Osteoblast (primary cell): ENCODE measurements at regions not wholly inside any gene's neighbourhood (a gene's known extent, or its start where the extent isn't known, plus 50 kb on each side); places are given as distances from the start of the nearest gene placed in this dataset.

Experiments used
- DNase-seq: peaks from one replicate; pipeline ENCODE4 v3.0.0; 2011; ENCODE audit warnings: low spot score, mixed read lengths; ENCODE audit not compliant: insufficient read length; ENCODE audit errors: missing footprints
- H2AFZ ChIP-seq: 2 replicates; pipeline ENCODE4 v1.6.0; 2011; ENCODE audit warnings: mild to moderate bottlenecking, low read length
- H3K27ac ChIP-seq: 2 replicates; pipeline ENCODE4 v1.5.1; 2011; ENCODE audit warnings: mild to moderate bottlenecking, low read depth, low read length, moderate library complexity
- H3K27me3 ChIP-seq: 2 replicates; pipeline ENCODE4 v1.6.0; 2012; ENCODE audit warnings: mild to moderate bottlenecking, control low read depth, inconsistent platforms, low read length, moderate library complexity; ENCODE audit not compliant: insufficient read depth
- H3K36me3 ChIP-seq: 2 replicates; pipeline ENCODE4 v1.5.1; 2011; ENCODE audit warnings: mild to moderate bottlenecking, low read length, control low read depth, moderate library complexity; ENCODE audit not compliant: insufficient read depth
- H3K4me1 ChIP-seq: 2 replicates; pipeline ENCODE4 v1.5.1; 2011; ENCODE audit warnings: mild to moderate bottlenecking, low read length, control low read depth, moderate library complexity; ENCODE audit not compliant: insufficient read depth
- H3K4me2 ChIP-seq: 2 replicates; pipeline ENCODE4 v1.6.0; 2011; ENCODE audit warnings: mild to moderate bottlenecking, low read length; ENCODE audit not compliant: insufficient read depth
- H3K4me3 ChIP-seq: fragments of 200-600 bp; sonication (generic); 3 replicates; pipeline ENCODE4 v1.5.1; 2012; ENCODE audit warnings: mild to moderate bottlenecking, low read length, inconsistent platforms; ENCODE audit not compliant: insufficient read depth
- H3K79me2 ChIP-seq: 2 replicates; pipeline ENCODE4 v1.6.0; 2012; ENCODE audit warnings: mild to moderate bottlenecking, low read length, control low read depth, inconsistent platforms; ENCODE audit not compliant: insufficient read depth
- H3K9me3 ChIP-seq: 2 replicates; pipeline ENCODE4 v1.5.1; 2011; ENCODE audit warnings: low read depth, low read length, control low read depth
- H4K20me1 ChIP-seq: 2 replicates; pipeline ENCODE4 v1.6.0; 2012; ENCODE audit warnings: mild to moderate bottlenecking, low read length, control low read depth; ENCODE audit not compliant: insufficient read depth
- CTCF ChIP-seq: IDR thresholded peaks from 2 replicates; pipeline ENCODE4 v1.5.1; 2011; ENCODE audit warnings: mild to moderate bottlenecking, low read depth, low read length, moderate library complexity; ENCODE audit errors: extremely low read depth

GRCh38 chr6:9208966-9209365 lies 773.6 kb upstream of the SLC35B3 start:
- Histone ChIP-seq H3K36me3 (no peaks in the 10 kb centered on the region), H2AFZ (no peak overlapping the region), H3K27ac (no peak overlapping the region), H3K4me3 (no peak overlapping the region), H3K79me2 (no peaks in the 10 kb centered on the region), H3K9me3 (peaks cover 4% of the 10 kb centered on the region), H3K4me1 (no peaks in the 10 kb centered on the region), H3K4me2 (no peak overlapping the region), H4K20me1 (no peaks in the 10 kb centered on the region), H3K27me3 (no peaks in the 10 kb centered on the region)
- TF ChIP-seq CTCF, result no peak
- DNase-seq, result no peak

- no peak overlapping the region for H3K4me3 ChIP-seq
- no peak for DNase-seq
- H3K79me2 ChIP-seq, result no peaks in the 10 kb centered on the region
- H3K4me2 ChIP-seq, result no peak overlapping the region
- peaks cover 4% of the 10 kb centered on the region for H3K9me3 ChIP-seq
- H3K36me3 ChIP-seq, result no peaks in the 10 kb centered on the region
- no peak overlapping the region for H3K27ac ChIP-seq
- no peaks in the 10 kb centered on the region for H3K27me3 ChIP-seq
- H2AFZ ChIP-seq, result no peak overlapping the region
- no peak for TF ChIP-seq CTCF
- no peaks in the 10 kb centered on the region for H4K20me1 ChIP-seq
- H3K4me1 ChIP-seq, result no peaks in the 10 kb centered on the region
These were observed 770.3 kb upstream of the SLC35B3 start for GRCh38 chr6:9205645-9206044.

- no peak overlapping the region for H3K27ac ChIP-seq
- H3K36me3 ChIP-seq, result no peaks in the 10 kb centered on the region
- no peaks in the 10 kb centered on the region for H4K20me1 ChIP-seq
- H3K9me3 ChIP-seq, result peaks cover 4% of the 10 kb centered on the region
- DNase-seq, result no peak
- H3K79me2 ChIP-seq, result no peaks in the 10 kb centered on the region
- no peak overlapping the region for H3K4me3 ChIP-seq
- no peaks in the 10 kb centered on the region for H3K27me3 ChIP-seq
- no peak for TF ChIP-seq CTCF
- H3K4me2 ChIP-seq, result no peak overlapping the region
- H3K4me1 ChIP-seq, result no peaks in the 10 kb centered on the region
- H2AFZ ChIP-seq, result no peak overlapping the region
These were observed 768.8 kb upstream of the SLC35B3 start for GRCh38 chr6:9204171-9204570.

DNA sequence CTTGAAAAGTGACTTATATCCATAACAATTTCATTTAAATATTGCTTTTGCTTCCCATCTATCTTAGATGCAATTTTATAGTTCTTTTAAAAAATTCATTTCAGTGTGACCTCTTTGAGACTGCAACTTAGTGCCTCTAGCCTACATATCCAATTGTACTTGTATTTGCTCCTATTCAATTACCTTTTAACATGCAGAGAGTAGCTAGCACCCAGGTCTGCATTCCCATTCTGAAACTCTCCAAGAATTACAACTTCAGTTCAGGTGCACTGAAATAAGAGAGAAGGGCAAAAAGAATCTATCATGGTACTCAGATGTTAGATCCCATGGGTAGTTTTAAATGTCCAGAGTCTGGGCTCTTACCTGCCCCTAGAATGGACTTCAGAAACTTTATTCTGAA lies 765.4 kb upstream of the SLC35B3 start:
- no peak for TF ChIP-seq CTCF

More for the DNA sequence above, 765.4 kb upstream of the SLC35B3 start:
- no peaks in the 10 kb centered on the region for H3K36me3 ChIP-seq
- H3K4me1 ChIP-seq, result no peaks in the 10 kb centered on the region
- no peaks in the 10 kb centered on the region for H3K27me3 ChIP-seq
- H2AFZ ChIP-seq, result no peak overlapping the region
- H3K27ac ChIP-seq, result no peak overlapping the region
- H3K79me2 ChIP-seq, result no peaks in the 10 kb centered on the region
- no peaks in the 10 kb centered on the region for H4K20me1 ChIP-seq
- H3K4me3 ChIP-seq, result no peak overlapping the region
- H3K9me3 ChIP-seq, result no peaks in the 10 kb centered on the region
- no peak for DNase-seq
- no peak overlapping the region for H3K4me2 ChIP-seq
